ENCODE measurements at regions not wholly inside any gene's neighbourhood (a gene's known extent, or its start where the extent isn't known, plus 50 kb on each side); places are given as distances from the start of the nearest gene placed in this dataset.

DNA sequence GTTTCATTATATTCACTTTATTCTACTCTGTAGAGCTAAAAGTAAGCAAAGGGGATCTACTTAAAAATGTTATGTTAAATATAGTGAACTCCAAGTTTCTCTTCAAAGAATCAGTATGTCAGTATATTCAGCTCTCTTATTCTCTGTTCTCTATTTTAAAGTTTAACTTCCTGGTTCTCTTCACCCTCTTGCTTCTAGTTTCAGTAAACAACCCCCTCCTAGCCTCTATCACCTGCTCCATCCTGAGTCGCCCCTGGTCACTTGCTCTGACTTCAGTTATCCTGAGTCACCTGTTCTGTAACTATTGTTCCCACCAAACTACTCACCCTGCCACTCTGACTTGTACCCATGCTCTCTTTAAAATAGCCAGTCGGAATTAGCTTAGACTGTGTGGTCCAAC is 180.9 kb upstream of the AADAT start:
- no peaks in the 10 kb centered on the region for H3K4me1 ChIP-seq
- no peaks in the 10 kb centered on the region for H3K9me3 ChIP-seq (replicated peaks)
- H3K27me3 ChIP-seq = no peaks in the 10 kb centered on the region
- H3K4me3 ChIP-seq = no peak overlapping the region
- DNase-seq = no peak
- H3K27ac ChIP-seq = no peak overlapping the region
- H3K36me3 ChIP-seq = no peaks in the 10 kb centered on the region

DNA sequence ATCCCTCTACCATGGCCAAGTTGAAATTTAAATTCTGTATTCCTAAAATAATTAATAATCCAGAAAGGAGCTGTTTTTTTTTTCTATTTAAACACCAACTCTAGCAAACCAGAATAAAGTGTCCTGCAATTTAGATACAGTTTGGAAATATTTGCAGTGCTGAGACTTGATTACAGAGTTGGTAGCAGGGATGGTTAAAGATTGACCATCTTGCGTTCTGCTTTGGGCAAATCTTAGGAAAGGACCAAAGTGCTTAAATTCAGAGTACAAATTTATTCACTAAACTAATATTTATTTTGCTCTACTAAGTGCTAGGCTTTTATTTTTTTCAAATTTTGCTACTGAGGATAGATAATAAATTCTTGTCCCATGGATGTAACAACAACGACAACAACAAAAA is 180.2 kb upstream of the AADAT start:
- no peak for DNase-seq
- no peaks in the 10 kb centered on the region for H3K9me3 ChIP-seq (replicated peaks)
- H3K27ac ChIP-seq = no peak overlapping the region
- H3K4me3 ChIP-seq = no peak overlapping the region
- H3K36me3 ChIP-seq = no peaks in the 10 kb centered on the region
- no peaks in the 10 kb centered on the region for H3K27me3 ChIP-seq
- H3K4me1 ChIP-seq = no peaks in the 10 kb centered on the region

DNA sequence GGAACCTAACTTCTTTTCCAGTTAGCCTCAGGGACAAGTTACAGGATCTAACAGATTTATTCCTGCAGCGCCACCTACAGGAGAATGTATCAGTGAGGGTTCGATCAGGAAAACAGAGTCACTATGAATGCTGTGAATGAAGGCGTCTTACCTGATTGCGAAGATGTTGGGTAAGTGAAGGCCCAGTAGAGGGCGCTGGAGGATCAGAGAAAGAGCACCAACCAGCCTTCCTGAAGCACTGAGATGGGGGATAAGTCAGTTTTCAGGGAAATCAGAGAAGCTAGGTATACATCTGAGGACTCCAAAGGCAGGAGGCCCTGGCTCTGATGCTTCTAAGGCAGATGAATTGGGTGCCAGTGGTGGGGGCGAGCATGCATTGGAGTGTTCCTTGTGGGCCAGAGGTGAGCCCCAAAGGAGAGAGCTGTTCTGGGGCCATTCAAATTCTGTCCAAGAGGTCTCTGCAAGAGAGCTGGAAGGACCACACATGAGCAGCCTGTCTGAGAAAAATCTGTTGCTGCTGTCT is 169.9 kb upstream of the AADAT start:
- H3K4me3 ChIP-seq = no peak overlapping the region
- H3K36me3 ChIP-seq = no peaks in the 10 kb centered on the region
- H3K4me1 ChIP-seq = no peaks in the 10 kb centered on the region
- no peaks in the 10 kb centered on the region for H3K27me3 ChIP-seq
- no peak overlapping the region for H3K27ac ChIP-seq
- peak; percentile 80 to 94 for DNase-seq
- no peaks in the 10 kb centered on the region for H3K9me3 ChIP-seq (replicated peaks)

DNA sequence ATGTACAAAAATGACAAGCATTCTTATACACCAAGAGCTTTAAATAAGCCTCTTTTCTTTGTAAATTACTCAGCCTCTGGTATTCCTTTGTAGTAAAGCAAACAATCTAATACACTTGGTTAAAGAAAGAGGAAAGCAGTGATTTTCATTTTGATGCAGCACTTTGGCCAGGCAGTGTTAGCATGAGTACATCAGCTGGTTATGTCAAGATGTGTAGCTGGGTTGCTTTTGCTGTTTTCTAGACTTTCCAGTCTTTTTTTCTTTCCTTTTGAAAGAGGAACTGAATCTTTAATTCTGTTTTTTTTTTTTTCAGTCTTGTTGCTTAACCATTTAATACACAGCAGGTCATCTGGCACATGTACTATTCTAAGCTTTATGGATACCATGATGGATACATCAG is 167.1 kb upstream of the AADAT start:
- H3K27me3 ChIP-seq = no peaks in the 10 kb centered on the region
- no peaks in the 10 kb centered on the region for H3K4me1 ChIP-seq
- DNase-seq = no peak
- no peak overlapping the region for H3K4me3 ChIP-seq
- no peak overlapping the region for H3K27ac ChIP-seq
- no peaks in the 10 kb centered on the region for H3K9me3 ChIP-seq (replicated peaks)
- H3K36me3 ChIP-seq = no peaks in the 10 kb centered on the region

DNA sequence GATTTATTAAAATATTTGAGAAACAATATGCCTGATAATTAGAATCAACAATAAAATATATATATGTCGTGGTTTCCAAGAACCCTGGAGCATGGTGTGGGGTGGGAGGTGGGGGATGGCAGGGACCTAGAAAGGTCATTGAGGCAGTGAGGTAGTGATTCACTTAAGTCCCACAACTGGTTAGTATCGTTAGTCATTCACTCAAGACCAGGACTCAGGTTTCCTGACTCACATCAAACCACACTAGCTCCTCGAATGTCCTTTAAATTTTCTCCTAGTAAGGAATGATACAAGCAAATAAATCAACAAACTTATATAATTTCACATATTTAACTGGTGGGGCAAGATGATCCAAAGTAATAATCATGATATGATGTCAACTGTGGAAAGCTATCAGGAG is 158.8 kb upstream of the AADAT start:
- H3K4me1 ChIP-seq = no peaks in the 10 kb centered on the region
- no peak for DNase-seq
- H3K27ac ChIP-seq = no peak overlapping the region
- no peaks in the 10 kb centered on the region for H3K27me3 ChIP-seq
- H3K9me3 ChIP-seq (replicated peaks) = no peaks in the 10 kb centered on the region
- H3K4me3 ChIP-seq = no peak overlapping the region
- no peaks in the 10 kb centered on the region for H3K36me3 ChIP-seq

DNA sequence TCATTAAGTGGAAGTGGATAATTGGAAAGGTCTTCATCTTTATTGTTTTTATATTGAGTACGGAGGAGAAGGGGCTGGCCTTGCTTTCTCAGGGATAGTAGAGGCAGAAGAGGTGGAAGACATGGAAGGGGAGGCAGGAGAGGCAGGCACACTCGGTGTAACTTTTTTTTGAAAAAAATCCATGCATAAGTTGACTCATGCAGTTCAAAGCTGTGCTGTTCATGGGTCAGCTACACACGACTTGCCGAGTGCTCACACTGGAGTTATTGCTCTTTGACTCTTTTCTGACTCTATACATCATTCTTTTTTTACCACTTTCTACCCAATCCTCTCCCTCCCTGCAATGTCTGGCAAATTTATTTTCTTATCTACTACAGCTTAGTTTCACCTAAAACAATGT is 158.3 kb upstream of the AADAT start:
- DNase-seq = no peak

DNA sequence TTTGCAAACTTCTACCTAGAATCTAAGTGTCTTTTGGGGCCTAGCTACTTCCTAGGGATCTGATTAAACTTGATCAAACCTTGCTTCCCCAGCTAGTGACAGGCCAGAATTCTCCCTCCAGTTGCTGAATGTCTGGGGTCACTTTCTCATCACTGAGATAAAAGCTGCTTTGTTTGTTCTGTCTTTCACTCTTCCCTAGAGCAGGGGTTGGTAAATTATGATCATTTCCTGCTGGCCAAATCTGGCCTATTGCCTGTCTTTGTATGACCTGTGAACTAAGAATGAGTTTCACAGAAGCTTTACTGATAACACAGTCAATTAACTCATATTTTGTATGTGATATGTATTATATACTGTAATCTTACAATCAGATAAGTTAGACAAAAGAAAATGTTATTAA is 157.8 kb upstream of the AADAT start:
- peak in 1 of 2 experiments; percentile 18 for DNase-seq
- no peak overlapping the region for H3K27ac ChIP-seq
- no peaks in the 10 kb centered on the region for H3K27me3 ChIP-seq
- H3K4me1 ChIP-seq = no peaks in the 10 kb centered on the region
- H3K9me3 ChIP-seq (replicated peaks) = no peaks in the 10 kb centered on the region
- no peaks in the 10 kb centered on the region for H3K36me3 ChIP-seq
- H3K4me3 ChIP-seq = no peak overlapping the region

More for the DNA sequence above, 158.3 kb upstream of the AADAT start:
- Histone ChIP-seq H3K4me3 (no peak overlapping the region), H3K4me1 (no peaks in the 10 kb centered on the region), H3K36me3 (no peaks in the 10 kb centered on the region), H3K9me3 (replicated peaks) (no peaks in the 10 kb centered on the region), H3K27me3 (no peaks in the 10 kb centered on the region), H3K27ac (no peak overlapping the region)

DNA sequence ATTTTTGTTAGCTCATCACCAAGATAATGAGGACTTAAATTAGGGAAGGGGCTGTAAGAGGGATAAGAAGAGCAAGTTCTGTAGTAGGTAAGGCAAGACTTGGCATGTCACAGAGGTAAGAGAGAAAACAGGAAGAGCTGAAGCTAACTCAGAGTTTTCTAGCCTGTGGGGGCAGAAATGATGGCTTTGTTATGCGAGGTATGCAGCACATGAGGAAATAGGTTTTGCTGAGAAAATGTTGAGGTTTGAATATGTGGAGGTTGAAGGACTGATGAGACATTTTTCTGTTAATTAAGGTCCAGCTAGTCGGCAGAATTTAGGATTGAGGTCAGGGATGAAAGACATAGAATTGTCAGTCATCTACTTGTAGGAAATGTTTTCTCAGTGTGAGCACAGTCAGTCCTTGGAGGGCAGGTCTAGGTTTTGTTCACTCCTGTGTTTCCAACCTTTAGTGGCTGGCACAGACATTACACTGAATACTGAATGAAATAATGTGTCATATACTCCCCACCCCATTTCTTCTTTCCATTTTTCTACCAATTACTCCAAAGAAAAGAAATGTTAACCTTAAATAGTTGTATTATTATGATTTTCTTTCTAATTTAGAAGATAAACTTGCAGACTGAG is 154.0 kb upstream of the AADAT start:
- Histone ChIP-seq H3K4me1 (no peaks in the 10 kb centered on the region), H3K27me3 (no peaks in the 10 kb centered on the region), H3K9me3 (replicated peaks) (no peaks in the 10 kb centered on the region), H3K27ac (no peak overlapping the region), H3K4me3 (no peak overlapping the region), H3K36me3 (no peaks in the 10 kb centered on the region)
- no peak for DNase-seq

DNA sequence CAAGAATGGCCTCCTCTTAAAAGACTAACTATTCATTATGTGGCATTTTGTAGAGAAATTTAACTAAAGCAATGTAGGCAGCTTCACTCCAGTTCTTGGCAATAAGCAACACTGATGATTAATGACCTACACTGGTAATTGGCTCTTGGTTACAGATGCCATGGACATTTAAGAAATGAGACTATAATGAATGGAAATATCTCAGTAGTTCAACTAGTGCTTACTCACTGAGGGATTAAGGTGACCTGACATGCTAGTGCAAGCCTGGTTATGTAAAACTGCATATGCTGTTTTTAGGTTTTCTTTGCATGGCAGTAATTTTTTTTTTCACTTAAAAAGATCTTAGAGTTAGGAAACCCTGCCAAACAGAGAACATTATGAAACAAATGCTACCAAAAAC is 152.7 kb upstream of the AADAT start:
- Histone ChIP-seq H3K4me3 (no peak overlapping the region), H3K4me1 (no peaks in the 10 kb centered on the region), H3K9me3 (replicated peaks) (no peaks in the 10 kb centered on the region), H3K36me3 (no peaks in the 10 kb centered on the region), H3K27me3 (no peaks in the 10 kb centered on the region), H3K27ac (no peak overlapping the region)
- DNase-seq = no peak

DNA sequence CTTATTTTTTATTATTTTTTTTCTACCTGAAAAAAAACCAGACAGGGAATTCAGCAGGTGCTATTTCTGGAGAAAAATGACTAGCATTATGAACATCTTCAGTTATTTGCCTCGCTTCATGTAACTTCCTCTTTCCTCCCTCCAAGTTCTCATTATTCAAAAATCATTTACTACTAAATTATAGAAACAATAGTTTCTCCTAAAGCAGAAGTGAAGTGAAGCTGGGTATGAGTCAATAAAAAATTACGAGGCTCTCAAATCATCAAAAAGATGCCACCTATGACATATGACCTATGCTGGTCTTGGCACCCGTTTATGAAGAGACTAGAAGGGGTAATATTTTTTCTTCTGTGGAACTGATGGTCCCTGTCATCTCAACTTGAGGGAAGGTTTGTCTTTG is 145.0 kb upstream of the AADAT start:
- no peaks in the 10 kb centered on the region for H3K27me3 ChIP-seq
- no peak for DNase-seq
- H3K4me1 ChIP-seq = no peaks in the 10 kb centered on the region
- H3K36me3 ChIP-seq = no peaks in the 10 kb centered on the region
- H3K9me3 ChIP-seq (replicated peaks) = no peaks in the 10 kb centered on the region
- H3K27ac ChIP-seq = no peak overlapping the region
- H3K4me3 ChIP-seq = no peak overlapping the region

DNA sequence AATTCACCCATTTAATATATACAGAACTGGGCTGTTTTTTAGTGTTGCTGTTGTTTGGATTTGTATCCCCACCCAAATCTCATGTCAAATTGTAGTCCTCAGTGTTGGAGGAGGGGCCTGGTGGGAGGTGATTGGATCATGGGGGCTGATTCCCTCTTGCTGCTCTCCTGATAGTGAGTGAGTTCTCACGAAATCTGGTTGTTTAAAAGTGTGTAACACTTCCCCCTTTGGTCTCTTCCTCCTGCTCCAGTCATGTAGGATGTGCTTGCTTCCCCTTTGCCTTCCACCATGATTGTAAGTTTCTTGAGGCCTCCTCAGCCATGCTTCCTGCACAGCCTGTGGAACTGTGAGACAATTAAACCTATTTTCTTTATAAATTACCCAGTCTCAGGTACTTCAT is 141.6 kb upstream of the AADAT start:
- H3K27ac ChIP-seq = no peak overlapping the region
- peaks cover 9% of the 10 kb centered on the region for H3K4me1 ChIP-seq
- H3K27me3 ChIP-seq = no peaks in the 10 kb centered on the region
- no peaks in the 10 kb centered on the region for H3K9me3 ChIP-seq (replicated peaks)
- H3K4me3 ChIP-seq = no peak overlapping the region
- no peak for DNase-seq
- no peaks in the 10 kb centered on the region for H3K36me3 ChIP-seq

DNA sequence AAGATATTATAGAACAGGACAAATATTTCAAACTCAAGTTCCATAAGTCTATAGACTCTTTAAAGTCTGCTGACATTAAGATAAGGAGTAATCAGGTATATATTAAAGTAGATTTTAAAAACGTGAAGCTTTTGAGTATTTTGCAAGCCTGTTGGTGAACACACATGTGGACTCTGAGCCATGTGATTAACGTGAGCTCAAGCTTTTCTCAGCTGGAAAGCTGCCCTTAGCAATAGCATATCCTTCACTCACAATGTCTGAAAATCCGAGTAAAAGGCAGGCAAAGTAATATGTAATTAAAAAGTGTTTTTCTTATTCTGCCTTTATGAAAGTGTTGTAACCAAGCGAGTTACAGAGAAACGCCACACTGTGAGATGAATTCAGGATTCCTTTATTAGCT is 140.5 kb upstream of the AADAT start:
- H3K27me3 ChIP-seq = no peaks in the 10 kb centered on the region
- peaks cover 9% of the 10 kb centered on the region for H3K4me1 ChIP-seq
- no peaks in the 10 kb centered on the region for H3K9me3 ChIP-seq (replicated peaks)
- H3K4me3 ChIP-seq = no peak overlapping the region
- no peaks in the 10 kb centered on the region for H3K36me3 ChIP-seq
- no peak for DNase-seq
- H3K27ac ChIP-seq = no peak overlapping the region

DNA sequence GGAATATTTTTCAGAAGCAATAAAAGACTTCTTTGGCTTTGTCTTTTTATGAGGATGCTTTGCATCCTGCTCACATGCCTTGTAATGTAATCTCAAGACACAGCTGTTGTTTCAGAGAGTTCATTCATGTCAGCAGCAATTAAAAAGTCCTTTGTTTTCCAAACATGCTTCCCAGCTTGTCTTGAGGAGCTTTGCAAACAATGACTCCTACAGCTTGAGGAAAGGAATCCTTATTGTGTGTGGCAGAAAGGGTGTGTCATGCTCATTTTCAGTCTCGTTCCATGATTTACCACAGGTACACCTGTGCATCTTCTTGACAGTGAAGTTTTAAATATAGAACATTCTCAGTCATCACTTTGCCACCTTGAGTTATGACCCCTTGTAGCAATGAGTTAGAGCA is 139.2 kb upstream of the AADAT start:
- H3K9me3 ChIP-seq (replicated peaks) = no peaks in the 10 kb centered on the region

DNA sequence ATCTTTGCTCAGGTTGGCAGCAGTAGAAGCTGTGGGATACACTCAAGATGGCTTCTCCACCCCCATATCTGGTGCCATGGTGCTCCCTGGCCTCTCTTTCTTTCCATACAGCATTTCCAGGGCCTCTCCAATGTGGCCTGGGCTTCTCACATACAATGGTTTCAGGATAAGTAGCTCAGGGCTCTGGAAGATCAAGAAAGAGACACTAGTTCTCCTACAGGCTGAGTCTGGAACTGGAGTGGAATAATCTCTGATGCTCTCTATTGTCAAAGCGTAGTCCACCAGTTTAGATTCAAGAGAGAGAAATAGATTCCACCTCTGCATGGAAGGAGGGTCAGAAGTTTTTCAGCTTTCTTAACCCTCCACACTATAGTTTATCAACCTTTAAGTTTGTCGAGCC is 138.2 kb upstream of the AADAT start:
- peak in 1 of 2 experiments; percentile 4 for DNase-seq
- no peak overlapping the region for H3K4me3 ChIP-seq
- H3K27me3 ChIP-seq = no peaks in the 10 kb centered on the region
- H3K27ac ChIP-seq = no peak overlapping the region
- H3K36me3 ChIP-seq = no peaks in the 10 kb centered on the region
- no peaks in the 10 kb centered on the region for H3K9me3 ChIP-seq (replicated peaks)
- peaks cover 9% of the 10 kb centered on the region for H3K4me1 ChIP-seq

More for the DNA sequence above, 139.2 kb upstream of the AADAT start:
- peaks cover 9% of the 10 kb centered on the region for H3K4me1 ChIP-seq
- H3K27ac ChIP-seq = no peak overlapping the region
- no peaks in the 10 kb centered on the region for H3K36me3 ChIP-seq
- no peaks in the 10 kb centered on the region for H3K27me3 ChIP-seq
- DNase-seq = peak in 1 of 2 experiments; percentile 36
- H3K4me3 ChIP-seq = no peak overlapping the region

DNA sequence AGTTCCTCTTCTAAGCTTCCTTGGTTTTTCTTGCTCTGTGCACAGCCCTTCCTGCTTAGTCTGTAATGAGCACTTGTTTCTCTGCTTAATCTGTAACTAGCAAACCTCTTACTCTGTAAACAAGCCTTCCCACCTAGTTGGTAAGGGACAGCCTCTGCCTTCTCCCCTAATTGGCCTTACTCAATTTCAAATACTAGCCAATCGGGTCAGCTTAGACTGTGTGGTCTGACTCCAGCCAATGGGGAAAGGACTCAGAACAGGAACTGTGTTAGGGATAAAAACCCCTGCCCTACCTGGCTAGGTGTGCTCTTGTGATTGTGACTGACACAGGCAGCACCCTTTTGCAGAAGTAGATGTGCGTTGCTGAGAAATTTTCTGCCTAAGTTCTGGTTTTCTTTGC is 136.5 kb upstream of the AADAT start:
- Histone ChIP-seq H3K4me3 (no peak overlapping the region), H3K27ac (no peak overlapping the region), H3K4me1 (peaks cover 9% of the 10 kb centered on the region), H3K27me3 (no peaks in the 10 kb centered on the region), H3K36me3 (no peaks in the 10 kb centered on the region), H3K9me3 (replicated peaks) (no peaks in the 10 kb centered on the region)
- DNase-seq = no peak

DNA sequence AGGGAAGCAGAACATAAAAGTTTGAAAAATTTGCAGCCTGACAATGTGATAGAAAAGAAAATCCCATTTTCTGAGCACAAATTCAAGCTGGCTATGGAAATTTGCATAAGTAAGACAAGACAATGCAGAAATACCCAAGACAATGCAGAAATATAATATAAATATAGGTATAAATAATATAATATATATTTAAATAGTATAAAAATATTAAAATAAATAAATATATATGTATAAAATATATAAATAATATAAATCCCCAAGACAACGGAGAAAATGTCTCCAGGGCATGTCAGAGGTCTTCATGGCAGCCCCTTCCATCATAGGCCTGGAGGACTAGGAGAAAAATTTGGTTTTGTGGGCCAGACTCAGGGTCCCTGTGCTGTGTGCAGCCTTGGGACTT is 125.0 kb upstream of the AADAT start:
- Histone ChIP-seq H3K27ac (no peak overlapping the region), H3K4me3 (no peak overlapping the region), H3K4me1 (no peaks in the 10 kb centered on the region), H3K36me3 (no peaks in the 10 kb centered on the region), H3K9me3 (replicated peaks) (no peaks in the 10 kb centered on the region), H3K27me3 (no peaks in the 10 kb centered on the region)
- DNase-seq = no peak

Data from SJCRH30 (cell line).